Stimulated activated CD4-positive, alpha-beta T cell treated with anti-CD3 and anti-CD28 coated beads, Interleukin-1b, Interleukin-23, amount 100 ng/mL, for 24 hours (primary cell): ENCODE measurements at regions not wholly inside any gene's neighbourhood (a gene's known extent, or its start where the extent isn't known, plus 50 kb on each side); places are given as distances from the start of the nearest gene placed in this dataset.
A peak's percentile ranks its signal among the peaks of the same experiment; 100 is the strongest.
"Not testable (repeated sequence)": the region's sequence is repeated elsewhere in the genome, so short reads cannot be mapped to it uniquely, and the experiment has no call there.

Experiments used
- DNase-seq, 4 experiments: peaks; one replicate each; pipeline ENCODE4 v3.0.0-alpha.2; 2020; ENCODE audit warnings: low read depth in 4 of 4, low spot score in 1 of 4

- DNase-seq, result no peak
These were observed 127.1 kb upstream of the TMEM164 start for GRCh38 chrX:109875831-109876230.

- no peak for DNase-seq
These were observed 124.7 kb upstream of the TMEM164 start for GRCh38 chrX:109878236-109878635.

GRCh38 chrX:109879991-109880390 lies 122.9 kb upstream of the TMEM164 start:
- no peak for DNase-seq

- no peak for DNase-seq
These were observed 122.3 kb upstream of the TMEM164 start for GRCh38 chrX:109880629-109881028.

GRCh38 chrX:109886122-109886761 lies 116.7 kb upstream of the TMEM164 start:
- DNase-seq, result peak in 2 of 4 experiments; percentile 5 to 9

GRCh38 chrX:109889289-109890006 lies 113.5 kb upstream of the TMEM164 start:
- DNase-seq, result no peak

GRCh38 chrX:109890300-109890699 lies 112.6 kb upstream of the TMEM164 start:
- no peak for DNase-seq

- DNase-seq, result peak; percentile 3 to 14 (median 10)
These were observed 111.9 kb upstream of the TMEM164 start for GRCh38 chrX:109890910-109891502.

- not testable (repeated sequence) for DNase-seq
These were observed 106.9 kb upstream of the TMEM164 start for GRCh38 chrX:109896024-109896423.

GRCh38 chrX:109902665-109903064 lies 100.2 kb upstream of the TMEM164 start:
- DNase-seq, result no peak

- DNase-seq, result no peak
These were observed 91.9 kb upstream of the TMEM164 start for GRCh38 chrX:109911046-109911445.

- DNase-seq, result not testable (repeated sequence)
These were observed 89.9 kb upstream of the TMEM164 start for GRCh38 chrX:109912993-109913392.

GRCh38 chrX:109914114-109914849 lies 88.6 kb upstream of the TMEM164 start:
- DNase-seq, result no peak

- no peak for DNase-seq
These were observed 84.2 kb upstream of the TMEM164 start for GRCh38 chrX:109918753-109919152.

- DNase-seq, result no peak
These were observed 82.6 kb upstream of the TMEM164 start for GRCh38 chrX:109920325-109920724.

- DNase-seq, result no peak
These were observed 82.0 kb upstream of the TMEM164 start for GRCh38 chrX:109920868-109921267.

- no peak for DNase-seq
These were observed 80.7 kb upstream of the TMEM164 start for GRCh38 chrX:109922190-109922589.

GRCh38 chrX:109925003-109925402 lies 77.9 kb upstream of the TMEM164 start:
- DNase-seq, result not testable (repeated sequence)

- DNase-seq, result no peak
These were observed 77.3 kb upstream of the TMEM164 start for GRCh38 chrX:109925656-109926055.

- no peak for DNase-seq
These were observed 76.8 kb upstream of the TMEM164 start for GRCh38 chrX:109926118-109926517.

- no peak for DNase-seq
These were observed 75.9 kb upstream of the TMEM164 start for GRCh38 chrX:109926743-109927662.
